LNCAP (cell line): ENCODE measurements at regions not wholly inside any gene's neighbourhood (a gene's known extent, or its start where the extent isn't known, plus 50 kb on each side); places are given as distances from the start of the nearest gene placed in this dataset.

ENCODE experiments used
- TF ChIP-seq, protein P1 (sequence below): fragments of 450-650 bp; IDR thresholded peaks from 2 replicates; pipeline ENCODE4 v1.5.1; 2017; ENCODE audit warnings: mild to moderate bottlenecking

DNA sequence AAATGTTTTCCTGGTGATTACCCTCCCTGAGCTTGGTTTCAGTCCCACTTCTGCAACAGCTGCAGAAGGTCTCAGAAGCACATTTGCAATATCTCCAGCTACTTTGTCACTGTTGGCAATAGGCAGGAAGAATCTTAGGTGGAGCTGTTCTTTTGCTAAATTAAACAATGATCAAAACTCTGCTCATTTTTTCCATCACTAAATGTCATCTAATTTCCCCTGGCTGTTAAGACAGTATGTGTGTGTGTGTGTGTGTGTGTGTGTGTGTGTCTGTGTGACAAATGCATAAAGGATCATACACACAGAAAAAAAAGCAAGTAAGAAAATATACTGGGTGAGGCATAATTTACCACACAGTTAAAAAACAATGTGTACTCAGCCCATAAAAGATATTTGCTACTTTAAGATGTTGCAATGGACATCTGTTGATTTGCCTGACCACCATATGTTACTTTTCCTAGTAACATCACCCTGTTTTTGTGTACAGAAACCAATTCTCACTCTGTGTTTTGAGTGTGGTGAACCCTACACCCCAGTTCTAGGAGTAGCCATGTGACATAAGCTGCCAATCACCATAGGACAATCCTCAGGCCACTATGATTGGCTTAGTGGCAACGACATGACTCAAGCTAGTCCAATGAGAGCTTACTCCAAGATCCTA lies 572.6 kb upstream of the CLINT1 start:
- TF ChIP-seq, protein P1, sequence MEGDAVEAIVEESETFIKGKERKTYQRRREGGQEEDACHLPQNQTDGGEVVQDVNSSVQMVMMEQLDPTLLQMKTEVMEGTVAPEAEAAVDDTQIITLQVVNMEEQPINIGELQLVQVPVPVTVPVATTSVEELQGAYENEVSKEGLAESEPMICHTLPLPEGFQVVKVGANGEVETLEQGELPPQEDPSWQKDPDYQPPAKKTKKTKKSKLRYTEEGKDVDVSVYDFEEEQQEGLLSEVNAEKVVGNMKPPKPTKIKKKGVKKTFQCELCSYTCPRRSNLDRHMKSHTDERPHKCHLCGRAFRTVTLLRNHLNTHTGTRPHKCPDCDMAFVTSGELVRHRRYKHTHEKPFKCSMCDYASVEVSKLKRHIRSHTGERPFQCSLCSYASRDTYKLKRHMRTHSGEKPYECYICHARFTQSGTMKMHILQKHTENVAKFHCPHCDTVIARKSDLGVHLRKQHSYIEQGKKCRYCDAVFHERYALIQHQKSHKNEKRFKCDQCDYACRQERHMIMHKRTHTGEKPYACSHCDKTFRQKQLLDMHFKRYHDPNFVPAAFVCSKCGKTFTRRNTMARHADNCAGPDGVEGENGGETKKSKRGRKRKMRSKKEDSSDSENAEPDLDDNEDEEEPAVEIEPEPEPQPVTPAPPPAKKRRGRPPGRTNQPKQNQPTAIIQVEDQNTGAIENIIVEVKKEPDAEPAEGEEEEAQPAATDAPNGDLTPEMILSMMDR = no peak

DNA sequence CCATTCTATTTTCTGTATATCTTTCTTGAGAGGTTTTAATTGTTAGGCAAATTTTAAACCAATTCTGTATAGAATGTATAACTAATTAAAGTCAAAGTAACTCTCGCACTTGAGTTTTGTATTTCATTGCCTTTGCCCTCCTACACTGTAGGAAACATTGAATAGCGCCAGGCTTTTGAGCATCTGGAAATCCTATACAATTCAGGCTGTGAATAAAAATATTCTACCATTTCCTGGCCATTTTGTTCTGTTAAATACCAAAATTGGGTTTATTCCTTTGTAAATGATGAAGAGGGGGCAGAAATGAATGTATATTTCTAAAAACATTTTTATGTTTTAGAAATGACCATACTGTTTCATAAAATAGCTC lies 571.8 kb upstream of the CLINT1 start:
- TF ChIP-seq, protein P1 = no peak

- TF ChIP-seq, protein P1 = no peak
These were observed 571.3 kb upstream of the CLINT1 start for GRCh38 chr5:158430166-158430797.

DNA sequence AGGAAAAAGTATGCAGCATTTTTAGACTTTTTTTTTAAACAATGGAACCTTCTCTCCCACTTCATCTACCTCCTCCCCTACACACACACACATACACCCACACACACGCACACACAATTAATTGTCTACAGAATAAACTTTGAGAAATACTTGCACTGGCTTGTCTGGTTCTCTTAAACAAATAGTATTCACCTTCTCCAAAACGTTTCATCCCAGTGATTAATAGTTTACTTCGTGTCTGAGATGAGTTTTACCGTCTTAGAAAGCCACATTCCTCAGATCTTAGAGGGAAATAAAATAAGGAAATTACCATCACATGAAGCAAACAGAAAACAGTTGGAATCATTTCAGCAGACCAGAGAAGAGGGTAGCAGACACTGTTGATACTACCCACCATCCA lies 570.6 kb upstream of the CLINT1 start:
- TF ChIP-seq, protein P1 = no peak

DNA sequence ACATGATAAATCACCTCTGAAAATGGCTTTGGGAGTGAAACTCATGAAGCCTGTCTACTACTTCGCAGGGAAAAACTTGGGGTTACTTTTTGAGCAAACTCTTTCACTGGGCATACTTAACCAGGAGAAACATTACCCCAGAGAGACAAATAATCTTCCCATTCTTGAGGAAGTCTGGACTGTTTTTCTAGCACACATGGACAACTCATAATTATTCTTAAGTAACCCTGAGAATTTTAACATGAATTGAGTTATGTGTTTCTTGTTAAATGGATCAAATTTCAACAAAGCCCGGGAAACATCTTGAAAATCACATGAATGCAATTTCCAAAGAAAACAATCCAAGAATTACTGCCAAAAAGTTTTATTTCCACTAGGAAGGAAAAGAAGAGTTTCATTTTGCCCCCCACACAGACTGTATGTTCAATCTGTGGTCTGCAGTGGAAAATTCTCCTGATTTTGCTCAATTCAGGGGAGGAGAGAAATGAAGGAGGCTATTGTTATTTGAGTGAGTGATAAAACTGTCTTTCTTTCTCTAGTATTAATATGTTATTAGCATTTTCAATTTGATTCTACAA lies 564.8 kb upstream of the CLINT1 start:
- TF ChIP-seq, protein P1 = no peak

- TF ChIP-seq, protein P1 = no peak
These were observed 563.9 kb upstream of the CLINT1 start for GRCh38 chr5:158422653-158423515.

- TF ChIP-seq, protein P1 = no peak
These were observed 562.4 kb upstream of the CLINT1 start for GRCh38 chr5:158421319-158421718.
